GM21576 (cell line): ENCODE measurements at regions not wholly inside any gene's neighbourhood (a gene's known extent, or its start where the extent isn't known, plus 50 kb on each side); places are given as distances from the start of the nearest gene placed in this dataset.

Source experiments
- ATAC-seq: cut with Tn5 transposase; IDR thresholded peaks from one replicate; pipeline ENCODE4 v1.9.1; 2021; ENCODE audit warnings: mild to moderate bottlenecking, moderate library complexity; ENCODE audit not compliant: unreplicated experiment

DNA sequence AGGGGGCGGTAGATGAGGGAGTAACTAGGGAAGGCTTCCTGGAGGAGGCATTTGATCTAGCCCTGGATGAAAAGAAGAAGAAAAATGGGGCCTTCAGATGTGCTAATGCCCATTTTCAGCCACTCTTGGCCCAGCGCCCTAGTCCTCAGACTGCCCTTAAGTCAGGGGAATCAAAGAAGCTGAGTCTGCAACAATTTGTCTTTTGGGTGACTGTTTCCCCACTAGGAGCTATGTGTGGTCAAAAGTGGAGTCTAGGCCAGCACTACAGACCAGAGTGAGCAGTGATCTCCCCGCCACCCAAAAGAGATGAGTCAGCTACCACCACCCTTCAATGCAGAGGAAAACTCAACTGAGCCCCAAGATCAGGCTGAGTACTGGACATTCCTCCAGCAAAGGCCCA lies 542.1 kb downstream of the BNC2 start:
- ATAC-seq: no peak

GRCh38 chr9:16329671-16330113 lies 540.8 kb downstream of the BNC2 start:
- ATAC-seq: no peak

DNA sequence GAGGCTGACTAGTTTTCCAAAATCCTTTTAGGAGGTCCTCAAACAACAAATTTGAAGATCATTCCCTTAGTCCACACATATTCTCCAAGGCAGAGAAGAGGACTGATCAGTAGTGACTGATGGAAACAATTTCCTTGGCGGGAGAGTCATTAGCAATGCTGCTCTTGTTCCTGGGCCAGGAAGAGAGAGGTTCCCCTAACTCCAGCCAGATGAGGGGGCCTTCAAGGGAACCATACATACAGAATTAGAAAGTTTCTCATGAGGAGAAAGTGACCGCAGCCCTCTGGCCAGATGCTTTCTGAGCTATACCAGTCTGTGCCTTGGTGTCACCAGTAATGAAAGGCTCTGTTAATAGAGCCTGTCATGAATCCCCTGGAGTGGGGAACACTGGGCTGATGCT lies 539.4 kb downstream of the BNC2 start:
- no peak for ATAC-seq

DNA sequence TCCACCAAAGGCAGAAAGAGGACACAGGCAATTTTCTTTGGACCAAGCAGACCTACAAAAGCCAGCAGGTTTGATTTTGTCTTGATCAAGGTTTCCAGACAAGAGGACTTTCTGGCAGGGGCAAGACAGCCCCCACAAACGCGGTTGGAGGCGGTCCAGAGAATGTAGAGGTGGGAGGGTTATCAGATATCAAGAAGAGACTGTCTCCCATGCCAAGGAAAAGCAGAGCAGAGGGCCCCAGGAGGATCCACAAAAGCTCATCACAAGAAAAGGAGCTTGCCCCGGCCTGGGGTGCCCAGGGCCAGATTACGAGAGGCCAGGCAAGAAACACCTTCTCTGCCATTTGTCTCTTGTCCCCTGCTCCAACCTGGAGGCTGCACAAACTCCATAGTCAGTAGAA lies 538.9 kb downstream of the BNC2 start:
- ATAC-seq: no peak

DNA sequence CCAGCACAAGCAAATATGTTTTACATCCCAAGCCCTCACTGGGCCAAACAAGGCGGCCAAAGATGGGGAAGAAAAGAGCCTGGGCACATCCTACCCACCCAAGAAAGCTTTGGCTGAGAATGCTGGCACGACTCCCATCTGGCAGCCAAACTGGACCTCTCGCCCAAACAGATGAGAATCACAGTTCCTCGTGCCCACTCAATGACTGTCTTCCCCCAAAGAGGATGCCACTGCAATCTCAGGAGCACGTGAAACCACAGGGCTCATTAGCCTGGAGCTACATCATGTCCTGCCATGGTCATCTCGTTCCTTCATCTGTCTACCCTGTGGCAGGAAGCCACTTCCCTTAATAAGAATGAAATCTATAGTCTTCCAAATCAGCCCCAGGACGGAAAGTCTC lies 536.8 kb downstream of the BNC2 start:
- no peak for ATAC-seq

GRCh38 chr9:16335788-16336580 lies 534.5 kb downstream of the BNC2 start:
- ATAC-seq: no peak

DNA sequence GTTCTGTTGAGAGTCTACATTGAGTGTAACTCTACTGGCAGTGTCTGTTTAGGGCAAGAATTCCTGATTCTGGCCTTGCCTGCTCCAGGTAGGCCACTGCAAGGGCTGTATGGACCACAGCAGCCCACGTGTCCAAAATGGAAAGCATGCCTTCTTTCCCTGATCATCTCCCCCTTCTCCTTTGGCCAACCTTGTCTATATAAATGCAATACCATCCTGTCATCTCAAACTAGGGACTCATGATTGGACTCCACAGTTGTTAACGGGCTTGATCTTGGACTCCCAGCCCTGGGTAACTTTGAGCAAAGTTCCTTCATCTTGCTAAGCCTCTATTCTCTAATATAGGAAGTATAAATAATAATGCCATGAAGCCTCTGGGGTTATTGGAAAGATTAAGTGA lies 533.6 kb downstream of the BNC2 start:
- no peak for ATAC-seq

DNA sequence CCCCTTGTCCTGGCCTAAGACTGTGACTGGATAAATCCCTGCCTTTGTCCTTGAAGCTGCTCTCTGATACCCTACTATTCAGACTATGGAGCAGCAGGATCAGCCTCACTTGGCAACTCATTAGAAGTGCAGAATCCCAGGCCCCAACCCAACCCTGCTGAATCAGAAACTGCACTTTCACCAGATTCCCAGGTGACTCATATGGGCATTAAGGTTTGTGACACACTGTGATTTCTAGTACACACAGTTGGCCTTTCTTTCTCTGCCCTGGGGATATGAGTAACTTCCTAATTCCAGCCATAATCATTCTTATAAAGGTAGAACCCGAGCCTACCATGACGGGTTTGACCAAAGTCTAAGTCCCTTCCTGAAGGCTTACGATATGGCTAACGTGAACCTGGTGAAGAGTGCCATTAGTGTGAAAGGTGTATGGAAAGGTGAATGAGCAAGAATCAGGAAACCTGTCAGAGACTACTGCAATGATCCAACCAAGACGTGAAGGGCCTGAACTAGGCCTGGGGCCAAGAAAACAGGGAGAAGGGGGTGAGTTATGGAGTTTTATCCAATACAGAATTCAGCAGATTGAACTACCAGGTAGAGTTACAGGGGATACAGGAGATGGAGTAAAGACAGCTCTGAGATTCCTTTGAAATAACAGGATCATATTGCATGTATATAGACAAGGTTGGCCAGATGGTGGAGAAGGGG lies 533.0 kb downstream of the BNC2 start:
- no peak for ATAC-seq

GRCh38 chr9:16341177-16341576 lies 529.3 kb downstream of the BNC2 start:
- ATAC-seq: no peak

DNA sequence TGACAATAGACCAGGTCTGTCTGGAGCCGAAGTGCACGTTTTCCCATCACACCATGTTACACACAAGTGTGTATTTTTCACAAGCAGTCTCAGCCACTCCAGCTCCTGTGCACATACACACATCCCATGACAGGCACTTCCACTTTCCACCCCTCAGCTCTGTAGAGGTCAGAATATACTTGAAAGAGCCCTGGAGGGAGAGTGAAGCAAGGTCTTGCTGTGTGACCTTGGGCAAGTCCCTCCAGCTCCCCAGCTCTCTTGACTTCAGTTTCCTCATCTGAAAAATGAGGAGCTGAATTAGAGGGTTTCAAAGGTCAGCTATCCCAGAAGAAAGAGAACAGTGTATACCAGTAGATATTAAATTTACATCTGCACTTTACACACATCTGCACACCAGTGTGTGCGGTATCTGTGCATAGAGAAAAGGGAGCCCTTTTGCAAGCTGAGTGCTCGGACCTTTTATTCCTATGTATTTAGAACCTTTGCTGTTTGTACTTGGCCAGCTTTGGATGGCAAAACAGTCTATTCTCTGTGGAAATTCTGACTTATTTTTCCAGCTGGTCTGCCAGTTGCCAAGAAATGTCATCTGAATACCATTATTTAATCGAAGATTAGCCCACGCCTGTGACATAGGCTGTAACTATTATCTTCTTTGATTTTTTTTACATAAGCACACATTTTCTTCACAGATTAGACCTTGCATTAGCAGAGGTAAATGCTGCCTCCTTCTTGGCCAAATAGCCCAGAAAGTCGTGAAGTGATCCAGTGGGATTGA lies 528.0 kb downstream of the BNC2 start:
- no peak for ATAC-seq

GRCh38 chr9:16343249-16344237 lies 526.9 kb downstream of the BNC2 start:
- no peak for ATAC-seq

DNA sequence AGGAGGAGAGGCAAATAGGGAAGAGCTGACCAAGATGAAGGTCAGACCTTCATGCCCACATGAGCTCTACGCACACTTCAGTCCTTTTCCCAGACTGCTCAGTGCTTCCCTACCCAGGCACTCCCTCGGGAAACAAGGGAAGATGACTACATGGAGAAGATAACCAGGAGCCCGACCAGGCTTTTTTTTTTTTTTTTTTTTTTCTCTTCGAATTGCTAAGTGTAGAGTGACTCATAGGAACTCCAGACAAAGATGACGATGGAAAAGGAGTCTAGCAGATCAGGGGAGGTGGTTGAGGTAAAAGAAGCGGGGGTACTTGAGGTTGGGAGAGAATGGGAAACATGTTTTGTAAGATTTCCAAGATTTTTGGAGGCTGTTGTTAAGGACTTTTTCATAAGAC lies 526.1 kb downstream of the BNC2 start:
- no peak for ATAC-seq

- no peak for ATAC-seq
These were observed 524.6 kb downstream of the BNC2 start for GRCh38 chr9:16345902-16346301.

- no peak for ATAC-seq
These were observed 522.6 kb downstream of the BNC2 start for GRCh38 chr9:16347886-16348285.

- no peak for ATAC-seq
These were observed 521.9 kb downstream of the BNC2 start for GRCh38 chr9:16348531-16348930.

DNA sequence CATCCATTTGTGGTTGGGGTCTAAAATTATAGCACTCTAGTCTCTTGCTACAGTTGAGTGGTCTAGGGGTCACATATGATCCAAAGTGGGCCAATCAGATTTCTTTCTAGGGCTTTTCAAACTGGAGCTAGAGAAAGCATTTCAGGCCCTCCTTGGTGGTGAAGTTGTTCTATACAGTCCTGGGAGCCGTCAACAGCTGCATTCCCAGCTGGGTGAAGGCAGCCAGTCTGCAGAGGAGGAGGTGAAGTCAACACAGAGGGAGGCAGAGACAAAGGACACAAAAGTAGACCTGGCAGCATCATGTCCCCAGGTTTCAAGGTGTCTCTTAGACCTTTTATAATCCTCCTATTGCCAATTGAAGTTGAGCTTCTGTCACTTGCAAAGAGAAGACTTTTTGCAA lies 518.2 kb downstream of the BNC2 start:
- no peak for ATAC-seq

DNA sequence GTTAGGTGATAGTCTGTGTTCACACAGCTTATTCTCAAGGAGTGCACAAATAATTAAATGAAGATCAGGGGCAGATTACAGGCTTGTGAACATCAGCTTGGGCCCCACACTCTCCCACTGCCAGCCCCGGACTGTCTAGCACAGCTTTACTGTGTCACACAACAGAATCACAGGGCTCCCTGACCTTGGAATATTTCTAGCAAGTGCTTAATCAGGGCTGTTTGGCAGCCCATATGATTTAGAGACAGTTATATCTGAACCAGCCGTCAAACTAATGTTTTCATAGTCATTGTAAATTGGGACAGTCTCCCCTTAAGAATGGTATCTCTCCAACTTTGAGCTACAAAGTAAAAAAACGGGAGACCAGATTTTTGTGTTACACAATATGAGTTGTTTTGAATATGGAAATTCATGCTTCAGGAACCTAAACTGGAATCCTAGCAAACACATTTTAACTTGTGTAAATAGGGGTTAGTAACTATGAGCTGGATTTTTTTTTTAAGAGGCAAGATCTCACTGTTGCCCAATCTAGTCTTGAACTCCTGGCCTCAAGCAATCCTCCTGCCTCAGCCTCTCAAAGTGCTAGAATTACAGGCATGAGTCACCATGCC lies 517.6 kb downstream of the BNC2 start:
- no peak for ATAC-seq

DNA sequence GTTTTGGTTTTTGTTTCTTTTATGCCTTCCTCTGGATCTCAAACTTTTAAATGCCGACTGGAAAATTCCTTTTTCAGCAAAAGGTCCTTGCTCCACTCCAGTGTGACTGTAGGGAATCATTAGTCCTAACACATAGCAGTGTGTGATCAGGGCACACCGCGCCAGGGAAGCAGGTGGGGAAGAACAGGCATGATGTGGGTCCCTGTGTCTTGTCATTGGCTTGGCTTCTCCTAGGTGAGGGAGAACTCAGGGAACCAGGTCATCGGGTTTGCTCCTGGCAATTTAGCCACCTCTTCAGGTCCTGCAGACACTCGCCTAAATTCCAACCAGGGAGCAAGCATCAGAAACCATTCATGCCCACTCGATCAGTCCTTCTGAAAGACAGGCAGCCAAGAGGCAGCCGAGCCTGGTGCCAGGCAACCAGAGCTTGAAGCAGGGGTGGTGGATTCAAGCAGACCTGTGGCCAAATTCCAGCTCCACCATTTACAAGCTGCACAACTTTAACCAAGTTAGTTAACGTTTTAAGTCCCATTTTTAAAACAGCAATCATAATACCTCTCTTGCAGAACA lies 514.2 kb downstream of the BNC2 start:
- ATAC-seq: no peak

DNA sequence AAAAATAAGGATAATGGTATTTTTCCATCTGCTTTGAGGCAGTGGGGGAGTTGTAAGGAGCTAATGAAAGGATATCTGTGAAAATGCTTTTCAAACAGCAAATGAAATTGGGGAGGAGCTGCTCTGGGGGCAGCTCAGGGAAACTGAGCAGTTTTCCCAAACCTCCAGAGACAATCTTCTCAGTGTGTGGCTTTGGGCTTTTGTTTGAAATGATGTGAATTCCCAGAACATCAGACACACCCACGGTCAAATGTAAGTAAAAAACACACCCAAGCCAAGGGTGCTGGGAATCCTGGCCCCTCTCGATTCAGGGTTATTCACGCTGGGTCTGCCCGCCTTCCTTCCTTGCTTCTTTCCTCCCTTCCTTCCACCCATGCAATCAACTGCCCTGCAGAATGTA lies 512.6 kb downstream of the BNC2 start:
- ATAC-seq: no peak

DNA sequence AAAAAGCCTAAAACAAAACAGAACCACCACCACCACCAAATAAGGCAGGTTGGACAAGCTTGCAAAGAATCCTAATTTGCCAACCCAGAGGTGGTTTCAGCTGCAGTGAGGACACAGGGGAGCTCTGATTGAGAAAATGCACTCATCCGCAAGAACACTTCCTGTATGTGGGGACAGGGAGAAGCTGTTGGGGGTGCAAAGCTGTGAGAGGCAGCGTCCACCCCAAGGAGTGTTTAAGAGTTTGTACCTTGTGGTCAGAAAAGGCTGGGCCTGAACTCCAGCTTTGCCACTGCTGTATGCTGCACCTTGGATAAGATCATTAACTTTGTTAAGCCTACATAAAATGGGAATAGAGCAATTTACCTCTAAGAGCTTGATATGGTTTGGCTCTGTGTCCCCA lies 511.7 kb downstream of the BNC2 start:
- no peak for ATAC-seq
